ENCODE measurements at regions not wholly inside any gene's neighbourhood (a gene's known extent, or its start where the extent isn't known, plus 50 kb on each side); places are given as distances from the start of the nearest gene placed in this dataset.
A peak's percentile ranks its signal among the peaks of the same experiment; 100 is the strongest.

- Histone ChIP-seq H3K27ac (no peak overlapping the region), H3K4me1 (no peaks in the 10 kb centered on the region), H3K27me3 (no peaks in the 10 kb centered on the region), H3K4me3 (no peak overlapping the region), H3K9me3 (no peaks in the 10 kb centered on the region), H3K36me3 (replicated peaks in 1 of 2; ENCODE audit: insufficient read depth in 1 of 2, low read depth in 2 of 2) (no peaks in the 10 kb centered on the region)
- intact Hi-C loops (cut with DNase I): no loop called here
- no peak for TF ChIP-seq POLR2A (IDR thresholded peaks at IDR 0.05)
- TF ChIP-seq CTCF (IDR thresholded peaks at IDR 0.05): no peak
- WGBS, 2 donors: 63 to 72% methylated on average over 3 of the region's 3 CpGs
- ATAC-seq: no peak
- DNase-seq: no peak
These were observed 88.2 kb upstream of the CXCL12 start for GRCh38 chr10:44473146-44473545.

GRCh38 chr10:44476409-44477045 is 91.6 kb upstream of the CXCL12 start:
- TF ChIP-seq POLR2A (IDR thresholded peaks at IDR 0.05) (no peak), CTCF (IDR thresholded peaks at IDR 0.05) (no peak)
- DNase-seq: no peak
- H3K27ac ChIP-seq: no peak overlapping the region
- H3K4me1 ChIP-seq: no peaks in the 10 kb centered on the region
- no peaks in the 10 kb centered on the region for H3K36me3 ChIP-seq (replicated peaks in 1 of 2; ENCODE audit: insufficient read depth in 1 of 2, low read depth in 2 of 2)
- no peaks in the 10 kb centered on the region for H3K27me3 ChIP-seq
- 79 to 82% methylated on average over 8 of the region's 8 CpGs for WGBS, 2 donors
- ATAC-seq: no peak
- H3K9me3 ChIP-seq: no peaks in the 10 kb centered on the region
- intact Hi-C loops (cut with DNase I): no loop called here
- no peak overlapping the region for H3K4me3 ChIP-seq

GRCh38 chr10:44477046-44477425 is 92.1 kb upstream of the CXCL12 start:
- WGBS, 2 donors: 29 to 42% methylated on average over 1 of the region's 1 CpG
- H3K27me3 ChIP-seq: no peaks in the 10 kb centered on the region
- no peaks in the 10 kb centered on the region for H3K4me1 ChIP-seq
- ATAC-seq (no peak), DNase-seq (peak in 1 of 4 donors; percentile 42)
- intact Hi-C loops (cut with DNase I): no loop called here
- H3K4me3 ChIP-seq: no peak overlapping the region
- no peaks in the 10 kb centered on the region for H3K9me3 ChIP-seq
- no peak overlapping the region for H3K27ac ChIP-seq
- H3K36me3 ChIP-seq (replicated peaks in 1 of 2; ENCODE audit: insufficient read depth in 1 of 2, low read depth in 2 of 2): no peaks in the 10 kb centered on the region
- TF ChIP-seq CTCF (IDR thresholded peaks at IDR 0.05) (no peak), POLR2A (IDR thresholded peaks at IDR 0.05) (no peak)

GRCh38 chr10:44478040-44478439 is 93.1 kb upstream of the CXCL12 start:
- H3K36me3 ChIP-seq (replicated peaks in 1 of 2; ENCODE audit: insufficient read depth in 1 of 2, low read depth in 2 of 2): no peaks in the 10 kb centered on the region
- no peaks in the 10 kb centered on the region for H3K9me3 ChIP-seq
- DNase-seq (no peak), ATAC-seq (no peak)
- H3K4me1 ChIP-seq: no peaks in the 10 kb centered on the region
- no peak for TF ChIP-seq CTCF (IDR thresholded peaks at IDR 0.05)
- no peak for TF ChIP-seq POLR2A (IDR thresholded peaks at IDR 0.05)
- intact Hi-C loops (cut with DNase I): no loop called here
- no peak overlapping the region for H3K27ac ChIP-seq
- no peak overlapping the region for H3K4me3 ChIP-seq
- 80 to 82% methylated on average over 2 of the region's 2 CpGs for WGBS, 2 donors
- no peaks in the 10 kb centered on the region for H3K27me3 ChIP-seq

Data from body of pancreas (tissue), 4 donors.